Keratinocyte (primary cell): ENCODE measurements at regions not wholly inside any gene's neighbourhood (a gene's known extent, or its start where the extent isn't known, plus 50 kb on each side); places are given as distances from the start of the nearest gene placed in this dataset.

ENCODE experiments used
- DNase-seq: peaks from one replicate; pipeline ENCODE4 v3.0.0-alpha.2; 2011; ENCODE audit warnings: low read depth, missing footprints, low spot score
- FAIRE-seq: peaks from 2 replicates; lab custom pipeline; 2011; peaks lifted over from hg19 to GRCh38; lab: Jason Lieb, UNC
- H2AFZ ChIP-seq: 2 replicates; pipeline ENCODE4 v1.6.0; 2012; ENCODE audit warnings: low read length, control low read depth, inconsistent platforms; ENCODE audit not compliant: control insufficient read depth
- H3K27ac ChIP-seq: 2 replicates; pipeline ENCODE4 v1.5.1; 2011; ENCODE audit warnings: low read length; ENCODE audit not compliant: control insufficient read depth, insufficient read depth
- H3K27me3 ChIP-seq: 3 replicates; pipeline ENCODE4 v1.6.0; 2011; ENCODE audit warnings: low read length; ENCODE audit not compliant: control insufficient read depth, insufficient read depth; ENCODE audit errors: extremely low read depth
- H3K36me3 ChIP-seq, 2 experiments: 2 replicates in 1 of 2; 3 replicates in 1 of 2; pipeline ENCODE4 v1.5.1; 2011; ENCODE audit warnings: low read length in 2 of 2, mild to moderate bottlenecking in 1 of 2; ENCODE audit not compliant: control insufficient read depth in 2 of 2, insufficient read depth in 2 of 2; ENCODE audit errors: extremely low read depth in 1 of 2
- H3K4me1 ChIP-seq: 3 replicates; pipeline ENCODE4 v1.5.1; 2011; ENCODE audit warnings: low read length; ENCODE audit not compliant: control insufficient read depth, insufficient read depth; ENCODE audit errors: extremely low read depth
- H3K4me2 ChIP-seq: 3 replicates; pipeline ENCODE4 v1.6.0; 2011; ENCODE audit warnings: low read depth, low read length; ENCODE audit not compliant: control insufficient read depth, insufficient read depth; ENCODE audit errors: extremely low read depth
- H3K4me3 ChIP-seq, 3 experiments: fragments of 200-600 bp in 1 of 3; sonication (generic) in 1 of 3; 2 replicates in 2 of 3; 3 replicates in 1 of 3; pipeline ENCODE4 v1.5.1; 2011 to 2016; ENCODE audit warnings: low read length in 3 of 3, mild to moderate bottlenecking in 3 of 3, control low read depth in 2 of 3, inconsistent platforms in 1 of 3, low read depth in 1 of 3, mixed read lengths in 1 of 3, mixed run types in 1 of 3, moderate library complexity in 1 of 3; ENCODE audit not compliant: control insufficient read depth in 2 of 3, insufficient read depth in 2 of 3; ENCODE audit errors: extremely low read depth in 1 of 3
- H3K79me2 ChIP-seq: 2 replicates; pipeline ENCODE4 v1.6.0; 2012; ENCODE audit warnings: low read length; ENCODE audit not compliant: control insufficient read depth, insufficient read depth
- H3K9ac ChIP-seq: 3 replicates; pipeline ENCODE4 v1.6.0; 2011; ENCODE audit warnings: low read length; ENCODE audit not compliant: control insufficient read depth, insufficient read depth; ENCODE audit errors: extremely low read depth
- H3K9me1 ChIP-seq: 3 replicates; pipeline ENCODE4 v1.6.0; 2011; ENCODE audit warnings: low read length; ENCODE audit not compliant: control insufficient read depth, insufficient read depth; ENCODE audit errors: extremely low read depth
- H3K9me3 ChIP-seq: 2 replicates; pipeline ENCODE4 v1.5.1; 2012; ENCODE audit warnings: low read depth, low read length; ENCODE audit not compliant: control insufficient read depth
- H4K20me1 ChIP-seq: 3 replicates; pipeline ENCODE4 v1.6.0; 2011; ENCODE audit warnings: low read length; ENCODE audit not compliant: control insufficient read depth, insufficient read depth; ENCODE audit errors: extremely low read depth
- CTCF ChIP-seq, 3 experiments: IDR thresholded peaks in 1 of 3; conservative IDR thresholded peaks in 1 of 3; optimal IDR thresholded peaks in 1 of 3; 2 replicates in 2 of 3; 3 replicates in 1 of 3; pipeline versions ENCODE3 to v1.5.1; 2011; ENCODE audit warnings: low read length in 3 of 3, mild to moderate bottlenecking in 3 of 3, moderate library complexity in 2 of 3, control low read depth in 1 of 3, inconsistent platforms in 1 of 3; ENCODE audit not compliant: insufficient read depth in 2 of 3; ENCODE audit errors: extremely low read depth in 1 of 3
- EZH2 ChIP-seq: IDR thresholded peaks from one replicate; pipeline ENCODE4 v1.6.1; 2012; ENCODE audit warnings: inconsistent platforms, mild to moderate bottlenecking, low read length, moderate library complexity
- dilution Hi-C: fragments of 300-500 bp; cut with MboI; formaldehyde crosslinking; loops from one replicate; pipeline ENCODE4 v1.7.0; 2020; ENCODE audit warnings: low sequenced_read_pairs; ENCODE audit not compliant: extremely low pct_ligation_motif_present

- Histone ChIP-seq H3K36me3 (no peaks in the 10 kb centered on the region), H3K27ac (no peak overlapping the region), H3K27me3 (no peaks in the 10 kb centered on the region), H3K9me3 (no peaks in the 10 kb centered on the region), H3K79me2 (no peaks in the 10 kb centered on the region), H3K4me3 (no peak overlapping the region), H3K4me2 (no peak overlapping the region), H3K4me1 (no peaks in the 10 kb centered on the region), H3K9ac (no peak overlapping the region), H2AFZ (no peak overlapping the region), H3K9me1 (no peaks in the 10 kb centered on the region), H4K20me1 (no peaks in the 10 kb centered on the region)
- no peak for DNase-seq
- no peak for FAIRE-seq
- dilution Hi-C loops = no loop called here
- TF ChIP-seq CTCF (optimal IDR thresholded peaks at IDR 0.05 in 1 of 3, IDR thresholded peaks at IDR 0.05 in 1 of 3, conservative IDR thresholded peaks at IDR 0.05 in 1 of 3; ENCODE audit: extremely low read depth in 1 of 3, insufficient read depth in 2 of 3, low read length in 3 of 3) (no peak), EZH2 (no peak)
Observed at GRCh38 chr4:54365691-54366090, 136.6 kb downstream of the PDGFRA start.

- H3K79me2 ChIP-seq = no peaks in the 10 kb centered on the region
- FAIRE-seq = no peak
- no peak overlapping the region for H3K4me3 ChIP-seq
- TF ChIP-seq CTCF (optimal IDR thresholded peaks at IDR 0.05 in 1 of 3, IDR thresholded peaks at IDR 0.05 in 1 of 3, conservative IDR thresholded peaks at IDR 0.05 in 1 of 3; ENCODE audit: extremely low read depth in 1 of 3, insufficient read depth in 2 of 3, low read length in 3 of 3) (no peak), EZH2 (no peak)
- H4K20me1 ChIP-seq = no peaks in the 10 kb centered on the region
- H3K27me3 ChIP-seq = no peaks in the 10 kb centered on the region
- dilution Hi-C loops = no loop called here
- no peak overlapping the region for H2AFZ ChIP-seq
- H3K36me3 ChIP-seq = no peaks in the 10 kb centered on the region
- no peak for DNase-seq
- H3K27ac ChIP-seq = no peak overlapping the region
- no peak overlapping the region for H3K9ac ChIP-seq
- no peaks in the 10 kb centered on the region for H3K4me1 ChIP-seq
- no peak overlapping the region for H3K4me2 ChIP-seq
- no peaks in the 10 kb centered on the region for H3K9me3 ChIP-seq
- H3K9me1 ChIP-seq = no peaks in the 10 kb centered on the region
Observed at GRCh38 chr4:54367059-54367458, 138.0 kb downstream of the PDGFRA start.
